ENCODE measurements at regions not wholly inside any gene's neighbourhood (a gene's known extent, or its start where the extent isn't known, plus 50 kb on each side); places are given as distances from the start of the nearest gene placed in this dataset.
"Not testable (repeated sequence)": the region's sequence is repeated elsewhere in the genome, so short reads cannot be mapped to it uniquely, and the experiment has no call there.

DNA sequence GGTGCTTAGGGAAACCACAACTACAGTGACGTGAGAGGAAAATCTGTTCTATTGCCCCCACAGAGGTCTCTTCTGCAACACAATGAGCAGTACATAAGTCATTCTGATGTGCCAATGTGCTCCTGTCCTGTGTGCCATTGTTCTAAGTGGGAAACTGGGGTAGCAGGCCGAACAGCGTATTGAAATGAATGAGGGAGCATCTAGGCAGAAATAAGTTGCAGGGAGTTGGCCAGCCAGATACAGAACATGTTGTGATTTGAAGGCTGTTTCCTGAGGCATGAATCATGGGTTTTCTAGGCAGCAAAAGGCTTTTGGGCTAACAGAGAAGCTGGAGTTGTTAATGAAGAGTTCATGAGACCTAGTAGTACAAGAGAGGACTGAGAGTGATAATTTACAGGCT lies 122.5 kb downstream of the OR4F15 start:
- TF ChIP-seq, protein P1, sequence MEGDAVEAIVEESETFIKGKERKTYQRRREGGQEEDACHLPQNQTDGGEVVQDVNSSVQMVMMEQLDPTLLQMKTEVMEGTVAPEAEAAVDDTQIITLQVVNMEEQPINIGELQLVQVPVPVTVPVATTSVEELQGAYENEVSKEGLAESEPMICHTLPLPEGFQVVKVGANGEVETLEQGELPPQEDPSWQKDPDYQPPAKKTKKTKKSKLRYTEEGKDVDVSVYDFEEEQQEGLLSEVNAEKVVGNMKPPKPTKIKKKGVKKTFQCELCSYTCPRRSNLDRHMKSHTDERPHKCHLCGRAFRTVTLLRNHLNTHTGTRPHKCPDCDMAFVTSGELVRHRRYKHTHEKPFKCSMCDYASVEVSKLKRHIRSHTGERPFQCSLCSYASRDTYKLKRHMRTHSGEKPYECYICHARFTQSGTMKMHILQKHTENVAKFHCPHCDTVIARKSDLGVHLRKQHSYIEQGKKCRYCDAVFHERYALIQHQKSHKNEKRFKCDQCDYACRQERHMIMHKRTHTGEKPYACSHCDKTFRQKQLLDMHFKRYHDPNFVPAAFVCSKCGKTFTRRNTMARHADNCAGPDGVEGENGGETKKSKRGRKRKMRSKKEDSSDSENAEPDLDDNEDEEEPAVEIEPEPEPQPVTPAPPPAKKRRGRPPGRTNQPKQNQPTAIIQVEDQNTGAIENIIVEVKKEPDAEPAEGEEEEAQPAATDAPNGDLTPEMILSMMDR (IDR thresholded peaks at IDR 0.05), result not testable (repeated sequence)
- TF ChIP-seq POLR2A (IDR thresholded peaks at IDR 0.05), result not testable (repeated sequence)

Data from right lobe of liver (tissue), 4 donors.